Liver (tissue), 8 donors: ENCODE measurements at regions not wholly inside any gene's neighbourhood (a gene's known extent, or its start where the extent isn't known, plus 50 kb on each side); places are given as distances from the start of the nearest gene placed in this dataset.

Experiments
- DNase-seq: peaks from one replicate; pipeline ENCODE4 v3.0.0-alpha.2; 2017; ENCODE audit warnings: low spot score
- H3K27ac ChIP-seq, 2 donors: one replicate each; pipeline ENCODE4 v1.7.0; 2013; ENCODE audit warnings: inconsistent platforms in 2 of 2, low read length in 2 of 2, control low read depth in 1 of 2, low read depth in 1 of 2, mild to moderate bottlenecking in 1 of 2
- H3K27me3 ChIP-seq, 4 donors: one replicate each; pipeline versions ENCODE4 v1.6.1 to v1.7.0; 2013; ENCODE audit warnings: low read length in 3 of 4, inconsistent platforms in 1 of 4, mild to moderate bottlenecking in 1 of 4, moderate library complexity in 1 of 4; ENCODE audit not compliant: control insufficient read depth in 4 of 4, insufficient read depth in 4 of 4
- H3K36me3 ChIP-seq, 4 donors: one replicate each; pipeline versions ENCODE4 v1.6.1 to v1.7.0; 2013; ENCODE audit warnings: low read length in 3 of 4, mild to moderate bottlenecking in 3 of 4, low read depth in 1 of 4, moderate library complexity in 1 of 4; ENCODE audit not compliant: control insufficient read depth in 4 of 4, insufficient read depth in 3 of 4
- H3K4me1 ChIP-seq, 4 donors: one replicate each; pipeline versions ENCODE4 v1.6.1 to v1.7.0; 2013; ENCODE audit warnings: low read length in 3 of 4, mild to moderate bottlenecking in 3 of 4, moderate library complexity in 1 of 4; ENCODE audit not compliant: control insufficient read depth in 4 of 4, insufficient read depth in 4 of 4
- H3K4me3 ChIP-seq, 3 donors: one replicate each; pipeline versions ENCODE4 v1.6.1 to v1.7.0; 2013; ENCODE audit warnings: low read length in 3 of 3, control low read depth in 1 of 3, low read depth in 1 of 3, mild to moderate bottlenecking in 1 of 3
- H3K9ac ChIP-seq, 2 donors: one replicate each; pipeline ENCODE4 v1.7.0; 2013; ENCODE audit warnings: low read length in 2 of 2, mild to moderate bottlenecking in 2 of 2, moderate library complexity in 2 of 2, control low read depth in 1 of 2, low read depth in 1 of 2
- H3K9me3 ChIP-seq, 4 donors: one replicate each; pipeline versions ENCODE4 v1.6.1 to v1.7.0; 2013; ENCODE audit warnings: low read length in 3 of 4; ENCODE audit not compliant: control insufficient read depth in 4 of 4
- EGR1 ChIP-seq, 2 donors: IDR thresholded peaks; 2 replicates each; pipeline ENCODE4 v1.6.1; 2016 to 2018; ENCODE audit warnings: antibody characterized with exemption in 2 of 2, low read depth in 2 of 2
- FOXA1 ChIP-seq: IDR thresholded peaks from 2 replicates; pipeline ENCODE4 v1.6.1; 2016; ENCODE audit warnings: antibody characterized with exemption
- GABPA ChIP-seq, 2 donors: IDR thresholded peaks in 1 of 2; conservative IDR thresholded peaks in 1 of 2; 2 replicates each; pipeline ENCODE4 v1.6.1; 2016; ENCODE audit warnings: antibody characterized with exemption in 2 of 2, mild to moderate bottlenecking in 1 of 2, moderate library complexity in 1 of 2
- HNF4A ChIP-seq, 2 donors: conservative IDR thresholded peaks; 2 replicates each; pipeline ENCODE4 v1.6.1; 2016; ENCODE audit warnings: antibody characterized with exemption in 2 of 2, mild to moderate bottlenecking in 2 of 2
- HNF4G ChIP-seq: IDR thresholded peaks from 2 replicates; pipeline ENCODE4 v1.6.1; 2016; ENCODE audit warnings: antibody characterized with exemption
- NR2F2 ChIP-seq: IDR thresholded peaks from 2 replicates; pipeline ENCODE4 v1.6.1; 2016; ENCODE audit warnings: antibody characterized with exemption
- RAD21 ChIP-seq, 2 donors: IDR thresholded peaks; 2 replicates each; pipeline ENCODE4 v1.6.1; 2016; ENCODE audit warnings: antibody characterized with exemption in 2 of 2, mild to moderate bottlenecking in 2 of 2
- RXRA ChIP-seq, 2 donors: IDR thresholded peaks; 2 replicates each; pipeline ENCODE4 v1.6.1; 2017 to 2018; ENCODE audit warnings: antibody characterized with exemption in 2 of 2, mild to moderate bottlenecking in 1 of 2
- SP1 ChIP-seq: IDR thresholded peaks from 2 replicates; pipeline ENCODE4 v1.6.1; 2018; ENCODE audit warnings: antibody characterized with exemption, mild to moderate bottlenecking
- TAF1 ChIP-seq: conservative IDR thresholded peaks from 2 replicates; pipeline ENCODE4 v1.6.1; 2016; ENCODE audit warnings: antibody characterized with exemption, mild to moderate bottlenecking
- YY1 ChIP-seq: IDR thresholded peaks from 2 replicates; pipeline ENCODE4 v1.6.1; 2016; ENCODE audit warnings: antibody characterized with exemption, mild to moderate bottlenecking
- WGBS: extraction: QIAGEN DNeasy Blood & Tissue Kit; methylation state at CpG from one replicate; pipeline ENCODE4 v1.1.7; 2013; 5-methylcytosine and 5-hydroxymethylcytosine counted together
- TF ChIP-seq, protein P1 (sequence below): IDR thresholded peaks from 2 replicates; pipeline ENCODE4 v1.6.1; 2016; ENCODE audit warnings: antibody characterized with exemption
- TF ChIP-seq, protein P2 (sequence below): fragments of 150-350 bp; IDR thresholded peaks from 2 replicates; pipeline ENCODE4 v1.5.1; 2017; ENCODE audit warnings: improper control_type of control experiment, low read depth, low read length; ENCODE audit not compliant: missing input control
- TF ChIP-seq, protein P3 (sequence below): IDR thresholded peaks from 2 replicates; pipeline ENCODE4 v1.6.1; 2016; ENCODE audit warnings: antibody characterized with exemption
- TF ChIP-seq, protein P4 (sequence below): IDR thresholded peaks from 2 replicates; pipeline ENCODE4 v1.6.1; 2016; ENCODE audit warnings: antibody characterized with exemption, mild to moderate bottlenecking
- donor health status: healthy.
- donor health status: healthy.
- donor health status: healthy.
- donor health status: healthy.
- donor health status: healthy.

DNA sequence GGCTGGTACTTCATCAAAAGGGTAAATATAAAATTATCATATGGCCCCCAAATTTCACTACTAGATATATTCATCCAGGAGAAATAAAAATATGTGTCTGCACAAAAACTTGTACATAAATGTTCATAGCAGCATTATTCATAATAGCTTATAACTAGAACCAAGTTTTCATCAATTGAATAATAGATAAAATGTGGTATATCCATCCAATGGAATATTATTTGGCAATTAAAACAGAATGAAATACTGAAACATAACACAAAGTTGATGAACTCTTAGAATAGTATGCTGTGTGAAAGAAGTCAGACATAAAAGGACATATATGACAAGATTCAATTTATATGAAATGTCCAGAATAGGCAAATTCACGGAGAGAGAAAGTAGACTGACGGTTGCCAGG lies 389.3 kb upstream of the ADAMTS9 start (continued):
- TF ChIP-seq RAD21 (IDR thresholded peaks at IDR 0.05) (no peak), RXRA (IDR thresholded peaks at IDR 0.05) (no peak), FOXA1 (no peak), HNF4G (no peak), TAF1 (no peak)
- TF ChIP-seq, protein P1, sequence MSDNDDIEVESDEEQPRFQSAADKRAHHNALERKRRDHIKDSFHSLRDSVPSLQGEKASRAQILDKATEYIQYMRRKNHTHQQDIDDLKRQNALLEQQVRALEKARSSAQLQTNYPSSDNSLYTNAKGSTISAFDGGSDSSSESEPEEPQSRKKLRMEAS, result no peak

DNA sequence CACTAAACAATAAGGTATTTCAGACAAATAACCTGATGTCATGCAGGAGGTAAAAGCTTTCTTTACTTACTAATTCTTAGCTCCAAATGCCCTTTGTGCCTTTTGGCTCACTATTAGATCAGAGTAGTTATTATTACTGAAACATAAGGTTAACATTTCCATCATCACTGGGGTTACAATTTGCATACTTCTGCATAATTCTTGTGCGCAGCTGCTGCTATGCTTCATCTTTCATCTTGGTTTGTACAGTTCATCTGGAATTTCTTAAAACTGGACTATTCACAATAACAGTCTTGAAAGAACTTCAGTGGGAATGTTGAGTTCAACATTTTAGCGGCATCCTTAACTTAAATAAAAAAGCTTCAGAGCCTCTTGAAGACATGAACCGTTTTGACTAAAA lies 383.2 kb upstream of the ADAMTS9 start:
- 92% methylated on average over 3 of the region's 3 CpGs for WGBS
- no peak for DNase-seq
- H3K27ac ChIP-seq, result no peak overlapping the region
- no peaks in the 10 kb centered on the region for H3K4me1 ChIP-seq
- H3K4me3 ChIP-seq, result no peak overlapping the region
- H3K27me3 ChIP-seq, result no peaks in the 10 kb centered on the region
- no peak overlapping the region for H3K9ac ChIP-seq
- TF ChIP-seq FOXA1, result no peak
- TF ChIP-seq HNF4G, result no peak
- no peak for TF ChIP-seq EGR1 (IDR thresholded peaks at IDR 0.05; ENCODE audit: low read depth in 2 of 2)
- no peaks in the 10 kb centered on the region for H3K9me3 ChIP-seq
- no peaks in the 10 kb centered on the region for H3K36me3 ChIP-seq

DNA sequence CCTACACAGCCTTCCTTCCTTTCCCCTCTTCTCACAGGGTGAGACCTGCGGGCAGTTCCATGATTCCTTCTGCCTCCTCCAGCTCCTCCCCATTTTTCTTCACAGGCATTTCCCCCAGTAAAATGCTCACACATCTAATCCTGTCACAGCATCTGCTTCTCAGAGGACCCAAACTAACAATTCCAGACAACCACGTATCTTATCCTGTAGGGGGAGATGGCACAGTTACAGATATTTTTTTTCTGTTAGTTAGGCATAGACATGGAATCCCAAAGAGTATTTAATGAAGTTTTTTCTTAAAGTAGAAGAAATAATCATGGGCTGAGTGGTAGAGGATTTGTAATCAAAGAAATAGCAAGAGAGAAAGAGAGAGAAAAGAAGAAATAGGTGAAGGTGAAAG lies 373.1 kb upstream of the ADAMTS9 start:
- H3K4me3 ChIP-seq, result no peak overlapping the region
- H3K27me3 ChIP-seq, result no peaks in the 10 kb centered on the region
- no peaks in the 10 kb centered on the region for H3K4me1 ChIP-seq
- TF ChIP-seq, protein P2, sequence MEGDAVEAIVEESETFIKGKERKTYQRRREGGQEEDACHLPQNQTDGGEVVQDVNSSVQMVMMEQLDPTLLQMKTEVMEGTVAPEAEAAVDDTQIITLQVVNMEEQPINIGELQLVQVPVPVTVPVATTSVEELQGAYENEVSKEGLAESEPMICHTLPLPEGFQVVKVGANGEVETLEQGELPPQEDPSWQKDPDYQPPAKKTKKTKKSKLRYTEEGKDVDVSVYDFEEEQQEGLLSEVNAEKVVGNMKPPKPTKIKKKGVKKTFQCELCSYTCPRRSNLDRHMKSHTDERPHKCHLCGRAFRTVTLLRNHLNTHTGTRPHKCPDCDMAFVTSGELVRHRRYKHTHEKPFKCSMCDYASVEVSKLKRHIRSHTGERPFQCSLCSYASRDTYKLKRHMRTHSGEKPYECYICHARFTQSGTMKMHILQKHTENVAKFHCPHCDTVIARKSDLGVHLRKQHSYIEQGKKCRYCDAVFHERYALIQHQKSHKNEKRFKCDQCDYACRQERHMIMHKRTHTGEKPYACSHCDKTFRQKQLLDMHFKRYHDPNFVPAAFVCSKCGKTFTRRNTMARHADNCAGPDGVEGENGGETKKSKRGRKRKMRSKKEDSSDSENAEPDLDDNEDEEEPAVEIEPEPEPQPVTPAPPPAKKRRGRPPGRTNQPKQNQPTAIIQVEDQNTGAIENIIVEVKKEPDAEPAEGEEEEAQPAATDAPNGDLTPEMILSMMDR, result no peak
- TF ChIP-seq GABPA (IDR thresholded peaks at IDR 0.05 in 1 of 2, conservative IDR thresholded peaks at IDR 0.05 in 1 of 2) (no peak), YY1 (no peak), RAD21 (IDR thresholded peaks at IDR 0.05) (no peak), EGR1 (IDR thresholded peaks at IDR 0.05; ENCODE audit: low read depth in 2 of 2) (no peak), HNF4A (conservative IDR thresholded peaks at IDR 0.05) (no peak), NR2F2 (no peak), SP1 (no peak)
- TF ChIP-seq, protein P3, sequence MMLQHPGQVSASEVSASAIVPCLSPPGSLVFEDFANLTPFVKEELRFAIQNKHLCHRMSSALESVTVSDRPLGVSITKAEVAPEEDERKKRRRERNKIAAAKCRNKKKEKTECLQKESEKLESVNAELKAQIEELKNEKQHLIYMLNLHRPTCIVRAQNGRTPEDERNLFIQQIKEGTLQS, result no peak
- TF ChIP-seq, protein P1, result no peak
- TF ChIP-seq, protein P4, sequence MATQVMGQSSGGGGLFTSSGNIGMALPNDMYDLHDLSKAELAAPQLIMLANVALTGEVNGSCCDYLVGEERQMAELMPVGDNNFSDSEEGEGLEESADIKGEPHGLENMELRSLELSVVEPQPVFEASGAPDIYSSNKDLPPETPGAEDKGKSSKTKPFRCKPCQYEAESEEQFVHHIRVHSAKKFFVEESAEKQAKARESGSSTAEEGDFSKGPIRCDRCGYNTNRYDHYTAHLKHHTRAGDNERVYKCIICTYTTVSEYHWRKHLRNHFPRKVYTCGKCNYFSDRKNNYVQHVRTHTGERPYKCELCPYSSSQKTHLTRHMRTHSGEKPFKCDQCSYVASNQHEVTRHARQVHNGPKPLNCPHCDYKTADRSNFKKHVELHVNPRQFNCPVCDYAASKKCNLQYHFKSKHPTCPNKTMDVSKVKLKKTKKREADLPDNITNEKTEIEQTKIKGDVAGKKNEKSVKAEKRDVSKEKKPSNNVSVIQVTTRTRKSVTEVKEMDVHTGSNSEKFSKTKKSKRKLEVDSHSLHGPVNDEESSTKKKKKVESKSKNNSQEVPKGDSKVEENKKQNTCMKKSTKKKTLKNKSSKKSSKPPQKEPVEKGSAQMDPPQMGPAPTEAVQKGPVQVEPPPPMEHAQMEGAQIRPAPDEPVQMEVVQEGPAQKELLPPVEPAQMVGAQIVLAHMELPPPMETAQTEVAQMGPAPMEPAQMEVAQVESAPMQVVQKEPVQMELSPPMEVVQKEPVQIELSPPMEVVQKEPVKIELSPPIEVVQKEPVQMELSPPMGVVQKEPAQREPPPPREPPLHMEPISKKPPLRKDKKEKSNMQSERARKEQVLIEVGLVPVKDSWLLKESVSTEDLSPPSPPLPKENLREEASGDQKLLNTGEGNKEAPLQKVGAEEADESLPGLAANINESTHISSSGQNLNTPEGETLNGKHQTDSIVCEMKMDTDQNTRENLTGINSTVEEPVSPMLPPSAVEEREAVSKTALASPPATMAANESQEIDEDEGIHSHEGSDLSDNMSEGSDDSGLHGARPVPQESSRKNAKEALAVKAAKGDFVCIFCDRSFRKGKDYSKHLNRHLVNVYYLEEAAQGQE, result no peak
- DNase-seq, result no peak
- H3K27ac ChIP-seq, result no peak overlapping the region
- 80% methylated on average over 2 of the region's 2 CpGs for WGBS
- no peaks in the 10 kb centered on the region for H3K36me3 ChIP-seq
- H3K9ac ChIP-seq, result no peak overlapping the region
- no peaks in the 10 kb centered on the region for H3K9me3 ChIP-seq
